Peyer's patch (tissue), 4 donors: ENCODE measurements at regions not wholly inside any gene's neighbourhood (a gene's known extent, or its start where the extent isn't known, plus 50 kb on each side); places are given as distances from the start of the nearest gene placed in this dataset.

Experiments
- CTCF ChIP-seq, 6 experiments: fragments of 450-650 bp in 4 of 6; fragments of 200-600 bp in 2 of 6; sonication (generic) in 1 of 6; IDR thresholded peaks; one replicate each; pipeline ENCODE4 v1.5.1; 2017 to 2019; ENCODE audit warnings: antibody characterized with exemption in 6 of 6, mild to moderate bottlenecking in 3 of 6, moderate library complexity in 1 of 6
- POLR2A ChIP-seq, 2 donors: fragments of 450-650 bp; IDR thresholded peaks; one replicate each; pipeline ENCODE4 v1.5.1; 2017; ENCODE audit warnings: antibody characterized with exemption in 2 of 2, mild to moderate bottlenecking in 2 of 2, moderate library complexity in 2 of 2

- no peak for TF ChIP-seq CTCF (IDR thresholded peaks at IDR 0.05)
- no peak for TF ChIP-seq POLR2A (IDR thresholded peaks at IDR 0.05)
Observed at GRCh38 chr6:47118611-47119010, 76.5 kb upstream of the ADGRF1 start.
